ENCODE measurements at regions not wholly inside any gene's neighbourhood (a gene's known extent, or its start where the extent isn't known, plus 50 kb on each side); places are given as distances from the start of the nearest gene placed in this dataset.

DNA sequence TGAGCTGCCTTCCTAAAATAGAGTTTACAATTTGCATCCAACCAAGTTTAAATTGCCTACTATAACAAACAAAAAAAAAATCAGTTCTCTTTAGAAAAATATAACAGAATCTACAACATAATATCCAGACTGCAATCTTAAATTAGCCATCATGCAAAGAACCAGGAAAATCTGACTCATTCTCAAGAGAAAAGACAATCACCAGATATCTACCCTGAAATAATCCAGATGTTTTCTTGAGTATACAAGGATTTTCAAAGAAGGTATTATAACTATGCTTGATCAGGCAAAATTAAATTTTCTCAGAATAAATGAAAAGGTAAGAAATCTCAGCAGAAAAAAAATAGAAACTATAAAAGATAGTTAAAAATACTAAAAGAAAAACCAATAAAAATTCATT lies 115.6 kb downstream of the CCER1 start:
- H3K27ac ChIP-seq, result no peak overlapping the region
- H3K27me3 ChIP-seq (ENCODE audit: insufficient read depth, low read depth, severe bottlenecking), result no peaks in the 10 kb centered on the region
- H3K4me3 ChIP-seq (ENCODE audit: low read depth, low read length), result no peak overlapping the region
- H3K36me3 ChIP-seq, result no peaks in the 10 kb centered on the region
- no peak for DNase-seq
- TF ChIP-seq, protein P1, sequence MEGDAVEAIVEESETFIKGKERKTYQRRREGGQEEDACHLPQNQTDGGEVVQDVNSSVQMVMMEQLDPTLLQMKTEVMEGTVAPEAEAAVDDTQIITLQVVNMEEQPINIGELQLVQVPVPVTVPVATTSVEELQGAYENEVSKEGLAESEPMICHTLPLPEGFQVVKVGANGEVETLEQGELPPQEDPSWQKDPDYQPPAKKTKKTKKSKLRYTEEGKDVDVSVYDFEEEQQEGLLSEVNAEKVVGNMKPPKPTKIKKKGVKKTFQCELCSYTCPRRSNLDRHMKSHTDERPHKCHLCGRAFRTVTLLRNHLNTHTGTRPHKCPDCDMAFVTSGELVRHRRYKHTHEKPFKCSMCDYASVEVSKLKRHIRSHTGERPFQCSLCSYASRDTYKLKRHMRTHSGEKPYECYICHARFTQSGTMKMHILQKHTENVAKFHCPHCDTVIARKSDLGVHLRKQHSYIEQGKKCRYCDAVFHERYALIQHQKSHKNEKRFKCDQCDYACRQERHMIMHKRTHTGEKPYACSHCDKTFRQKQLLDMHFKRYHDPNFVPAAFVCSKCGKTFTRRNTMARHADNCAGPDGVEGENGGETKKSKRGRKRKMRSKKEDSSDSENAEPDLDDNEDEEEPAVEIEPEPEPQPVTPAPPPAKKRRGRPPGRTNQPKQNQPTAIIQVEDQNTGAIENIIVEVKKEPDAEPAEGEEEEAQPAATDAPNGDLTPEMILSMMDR (IDR thresholded peaks at IDR 0.05; ENCODE audit: low read depth, low read length), result no peak
- H3K9me3 ChIP-seq (ENCODE audit: severe bottlenecking), result no peaks in the 10 kb centered on the region

DNA sequence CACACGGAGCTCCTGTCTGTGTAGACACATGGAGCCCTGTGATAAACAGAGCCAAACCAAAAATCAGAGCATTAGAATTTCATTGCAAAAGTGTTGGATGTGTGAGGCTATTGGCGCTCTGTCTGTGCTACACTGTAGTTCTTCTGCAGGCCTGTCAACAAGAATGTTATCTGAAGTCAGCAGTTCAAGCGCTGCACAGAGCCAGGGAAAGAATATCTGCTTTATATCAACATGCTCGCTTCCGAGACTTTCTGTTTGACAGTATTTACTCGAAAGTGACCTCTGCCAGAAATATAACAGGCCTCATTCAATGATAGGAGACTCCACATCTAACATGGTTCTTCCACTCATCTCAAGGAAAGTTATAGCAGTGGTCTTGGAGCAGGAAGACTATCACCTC lies 118.3 kb downstream of the CCER1 start:
- H3K4me3 ChIP-seq (ENCODE audit: low read depth, low read length), result no peak overlapping the region
- TF ChIP-seq, protein P1 (IDR thresholded peaks at IDR 0.05; ENCODE audit: low read depth, low read length), result no peak
- no peak for DNase-seq
- H3K27ac ChIP-seq, result no peak overlapping the region
- no peaks in the 10 kb centered on the region for H3K9me3 ChIP-seq (ENCODE audit: severe bottlenecking)
- no peaks in the 10 kb centered on the region for H3K27me3 ChIP-seq (ENCODE audit: insufficient read depth, low read depth, severe bottlenecking)
- no peaks in the 10 kb centered on the region for H3K36me3 ChIP-seq

DNA sequence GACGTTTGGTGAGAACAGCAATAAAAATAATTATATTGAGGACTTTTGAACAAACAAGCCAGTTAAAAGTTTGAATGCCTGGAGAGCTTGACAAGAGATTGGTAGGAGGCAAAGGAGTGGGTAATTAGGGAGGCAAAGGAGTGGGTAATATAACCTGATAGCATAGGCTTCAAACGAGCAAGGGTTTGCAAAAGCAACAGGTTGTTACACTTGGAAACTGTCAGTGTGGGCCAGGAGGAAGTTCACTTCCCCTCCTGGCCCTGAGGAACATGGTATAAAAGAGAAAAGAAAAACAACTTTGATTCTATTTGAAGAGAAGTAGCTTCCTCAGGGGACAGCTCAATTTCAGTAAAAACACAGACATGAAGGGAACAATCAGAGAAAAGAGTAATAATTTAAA lies 121.7 kb downstream of the CCER1 start:
- no peak overlapping the region for H3K4me3 ChIP-seq (ENCODE audit: low read depth, low read length)
- DNase-seq, result no peak
- TF ChIP-seq, protein P1 (IDR thresholded peaks at IDR 0.05; ENCODE audit: low read depth, low read length), result no peak
- no peaks in the 10 kb centered on the region for H3K36me3 ChIP-seq
- H3K9me3 ChIP-seq (ENCODE audit: severe bottlenecking), result no peaks in the 10 kb centered on the region
- no peak overlapping the region for H3K27ac ChIP-seq
- no peaks in the 10 kb centered on the region for H3K27me3 ChIP-seq (ENCODE audit: insufficient read depth, low read depth, severe bottlenecking)

DNA sequence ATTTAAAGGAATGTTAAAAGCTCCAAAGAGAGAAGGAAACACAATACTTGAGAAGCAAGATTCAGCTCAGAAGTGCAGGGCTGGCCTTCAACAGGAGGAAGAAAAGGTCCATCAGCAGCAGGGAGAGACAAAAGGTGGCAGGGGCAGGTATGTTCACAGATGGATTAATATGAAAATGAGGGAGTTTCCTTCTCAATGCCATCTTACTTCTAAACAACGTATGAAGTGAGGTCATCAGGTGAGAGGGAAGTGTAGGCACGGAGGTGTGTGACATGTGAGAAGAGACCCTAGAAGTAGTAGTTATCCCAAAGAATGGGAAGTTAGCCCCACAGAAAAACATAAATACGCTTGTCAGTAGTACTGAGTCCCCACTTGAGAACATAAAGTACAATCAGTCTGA lies 122.5 kb downstream of the CCER1 start:
- H3K27ac ChIP-seq, result no peak overlapping the region
- no peak overlapping the region for H3K4me3 ChIP-seq (ENCODE audit: low read depth, low read length)
- TF ChIP-seq, protein P1 (IDR thresholded peaks at IDR 0.05; ENCODE audit: low read depth, low read length), result no peak
- H3K27me3 ChIP-seq (ENCODE audit: insufficient read depth, low read depth, severe bottlenecking), result no peaks in the 10 kb centered on the region
- DNase-seq, result no peak
- no peaks in the 10 kb centered on the region for H3K36me3 ChIP-seq
- no peaks in the 10 kb centered on the region for H3K9me3 ChIP-seq (ENCODE audit: severe bottlenecking)

DNA sequence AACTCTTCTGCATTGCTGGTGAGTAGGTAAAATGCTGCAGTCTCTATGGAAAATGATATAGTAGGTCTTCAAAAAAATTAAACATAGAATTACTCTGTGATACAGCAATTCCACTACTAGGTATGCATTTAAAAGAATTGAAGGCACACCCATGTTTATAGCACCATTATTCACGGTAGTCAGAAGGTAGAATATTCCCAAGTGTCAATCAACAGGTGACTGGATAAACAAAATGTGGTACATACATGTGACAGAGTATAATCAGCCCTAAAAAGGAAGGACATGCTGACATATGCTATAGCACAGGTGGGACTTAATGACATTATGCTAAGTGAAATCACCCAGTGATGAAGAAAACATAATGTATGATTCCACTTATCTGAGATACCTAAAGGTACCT lies 123.3 kb downstream of the CCER1 start:
- TF ChIP-seq, protein P1 (IDR thresholded peaks at IDR 0.05; ENCODE audit: low read depth, low read length), result no peak
- no peak for DNase-seq
- no peaks in the 10 kb centered on the region for H3K9me3 ChIP-seq (ENCODE audit: severe bottlenecking)
- H3K4me3 ChIP-seq (ENCODE audit: low read depth, low read length), result no peak overlapping the region
- H3K36me3 ChIP-seq, result no peaks in the 10 kb centered on the region
- no peaks in the 10 kb centered on the region for H3K27me3 ChIP-seq (ENCODE audit: insufficient read depth, low read depth, severe bottlenecking)
- H3K27ac ChIP-seq, result no peak overlapping the region

DNA sequence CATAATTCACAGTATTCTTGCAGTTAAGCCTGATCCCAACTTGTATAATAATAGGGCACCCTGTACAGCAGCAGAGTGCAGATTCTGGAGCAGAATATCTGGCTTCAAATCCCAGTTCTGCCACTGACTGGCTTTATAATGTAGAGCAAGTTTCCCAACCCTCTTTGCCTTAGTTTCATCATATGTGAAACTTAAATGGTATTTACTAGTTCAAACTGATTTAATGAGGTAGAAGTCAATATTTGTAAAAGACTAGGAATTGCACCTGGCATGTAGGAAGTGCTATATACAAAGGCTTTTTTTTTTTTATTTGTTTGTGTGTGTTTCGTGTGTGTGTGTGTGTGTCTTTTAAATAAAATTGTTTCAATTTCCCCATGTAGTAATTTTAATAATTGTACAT lies 125.9 kb downstream of the CCER1 start:
- H3K27ac ChIP-seq, result no peak overlapping the region
- DNase-seq, result no peak
- H3K4me3 ChIP-seq (ENCODE audit: low read depth, low read length), result no peak overlapping the region
- H3K27me3 ChIP-seq (ENCODE audit: insufficient read depth, low read depth, severe bottlenecking), result no peaks in the 10 kb centered on the region
- H3K9me3 ChIP-seq (ENCODE audit: severe bottlenecking), result no peaks in the 10 kb centered on the region
- TF ChIP-seq, protein P1 (IDR thresholded peaks at IDR 0.05; ENCODE audit: low read depth, low read length), result no peak
- H3K36me3 ChIP-seq, result no peaks in the 10 kb centered on the region
